GM23338 (cell line): ENCODE measurements at regions not wholly inside any gene's neighbourhood (a gene's known extent, or its start where the extent isn't known, plus 50 kb on each side); places are given as distances from the start of the nearest gene placed in this dataset.

ENCODE experiments used
- ATAC-seq: fragments of 200-7000 bp; cut with Tn5 transposase; 3 replicates; pipeline ENCODE4 v1.9.1; 2020
- DNase-seq: peaks from one replicate; pipeline ENCODE4 v3.0.0-alpha.2; 2015; ENCODE audit warnings: low spot score
- H2AFZ ChIP-seq: fragments of 200-600 bp; sonication (generic); 2 replicates; pipeline ENCODE4 v1.8.0; 2016; ENCODE audit warnings: antibody characterized with exemption, mild to moderate bottlenecking, moderate library complexity
- H3F3A ChIP-seq: fragments of 200-600 bp; sonication (generic); replicated peaks from 2 replicates; pipeline ENCODE4 v1.8.0; 2017; ENCODE audit warnings: antibody characterized with exemption, mixed run types, low read depth
- H3K27ac ChIP-seq: fragments of 200-600 bp; sonication (generic); 2 replicates; pipeline ENCODE4 v1.6.1; 2016; ENCODE audit warnings: low read depth
- H3K27me3 ChIP-seq: fragments of 200-600 bp; sonication (generic); 2 replicates; pipeline ENCODE4 v1.8.0; 2016; ENCODE audit warnings: mild to moderate bottlenecking, mixed run types, moderate library complexity; ENCODE audit not compliant: insufficient read depth
- H3K36me3 ChIP-seq: fragments of 200-600 bp; sonication (generic); 2 replicates; pipeline ENCODE4 v1.8.0; 2016; ENCODE audit warnings: mild to moderate bottlenecking; ENCODE audit not compliant: insufficient read depth
- H3K4me1 ChIP-seq: fragments of 200-600 bp; sonication (generic); 2 replicates; pipeline ENCODE4 v1.8.0; 2016; ENCODE audit warnings: mild to moderate bottlenecking, moderate library complexity; ENCODE audit not compliant: insufficient read depth
- H3K4me2 ChIP-seq: fragments of 200-600 bp; sonication (generic); 2 replicates; pipeline ENCODE4 v1.7.1; 2017; ENCODE audit warnings: mixed run types
- H3K4me3 ChIP-seq: fragments of 200-600 bp; sonication (generic); 2 replicates; pipeline ENCODE4 v1.6.1; 2016; ENCODE audit warnings: mixed run types
- H3K79me2 ChIP-seq: fragments of 200-600 bp; sonication (generic); replicated peaks from 2 replicates; pipeline ENCODE4 v1.8.0; 2017; ENCODE audit warnings: mild to moderate bottlenecking; ENCODE audit not compliant: insufficient read depth
- H3K9me2 ChIP-seq: fragments of 200-600 bp; sonication (generic); 2 replicates; pipeline ENCODE4 v1.8.0; 2017; ENCODE audit not compliant: insufficient read depth
- H4K20me1 ChIP-seq: fragments of 200-600 bp; sonication (generic); replicated peaks from 2 replicates; pipeline ENCODE4 v1.8.0; 2017; ENCODE audit warnings: mild to moderate bottlenecking; ENCODE audit not compliant: insufficient read depth
- H3K27ac Mint-ChIP-seq: 2 replicates; pipeline ENCODE4 v1.8.0; 2020; ENCODE audit warnings: inconsistent platforms, mild to moderate bottlenecking, moderate library complexity, mixed read lengths
- H3K27me3 Mint-ChIP-seq: 3 replicates; pipeline ENCODE4 v1.8.0; 2022; ENCODE audit warnings: low read depth, mild to moderate bottlenecking, moderate library complexity, mixed read lengths, inconsistent platforms; ENCODE audit not compliant: insufficient read depth, poor library complexity
- H3K36me3 Mint-ChIP-seq: 3 replicates; pipeline ENCODE4 v1.8.0; 2021; ENCODE audit warnings: low read depth, mild to moderate bottlenecking, inconsistent platforms, moderate library complexity, mixed read lengths
- H3K4me1 Mint-ChIP-seq: 3 replicates; pipeline ENCODE4 v1.8.0; 2020; ENCODE audit warnings: mild to moderate bottlenecking, inconsistent platforms, mixed read lengths
- H3K4me3 Mint-ChIP-seq: 3 replicates; pipeline ENCODE4 v1.8.0; 2021; ENCODE audit warnings: moderate library complexity, mild to moderate bottlenecking, inconsistent platforms, mixed read lengths
- H3K9me3 Mint-ChIP-seq: 3 replicates; pipeline ENCODE4 v1.8.0; 2020; ENCODE audit warnings: moderate library complexity, mild to moderate bottlenecking, inconsistent platforms, mixed read lengths
- CREB1 ChIP-seq: fragments of 250-450 bp; sonication (Bioruptor Pico); IDR thresholded peaks from 2 replicates; pipeline ENCODE4 v1.5.0; 2020; ENCODE audit warnings: low read depth, mild to moderate bottlenecking, moderate library complexity
- CTCF ChIP-seq, 2 experiments: fragments of 200-600 bp in 1 of 2; sonication (generic) in 1 of 2; conservative IDR thresholded peaks; 2 replicates each; pipeline versions ENCODE4 v1.5.1 to v1.6.1; 2016 to 2017; ENCODE audit warnings: antibody characterized with exemption in 2 of 2, low read depth in 2 of 2, mild to moderate bottlenecking in 2 of 2, moderate library complexity in 1 of 2
- ETS1 ChIP-seq: IDR thresholded peaks from 2 replicates; pipeline ENCODE4 v1.6.1; 2016; ENCODE audit warnings: antibody characterized with exemption
- EZH2 ChIP-seq: fragments of 200-600 bp; sonication (generic); IDR thresholded peaks from one replicate; pipeline ENCODE4 v1.8.0; 2017; ENCODE audit warnings: antibody characterized with exemption, mild to moderate bottlenecking, low read depth; ENCODE audit not compliant: unreplicated experiment
- EZH2phosphoT487 ChIP-seq: fragments of 200-600 bp; sonication (generic); IDR thresholded peaks from one replicate; pipeline ENCODE4 v1.8.1; 2018; ENCODE audit warnings: antibody characterized with exemption; ENCODE audit not compliant: unreplicated experiment
- JUNB ChIP-seq: IDR thresholded peaks from one replicate; pipeline ENCODE4 v1.6.1; 2016; ENCODE audit warnings: antibody characterized with exemption; ENCODE audit not compliant: unreplicated experiment
- NANOG ChIP-seq: IDR thresholded peaks from 2 replicates; pipeline ENCODE4 v1.6.1; 2016; ENCODE audit warnings: antibody characterized with exemption, borderline replicate concordance
- POLR2AphosphoS5 ChIP-seq: IDR thresholded peaks from 2 replicates; pipeline ENCODE4 v1.6.1; 2016; ENCODE audit warnings: antibody characterized with exemption, low read depth
- REST ChIP-seq: IDR thresholded peaks from one replicate; pipeline ENCODE4 v1.6.1; 2018; ENCODE audit warnings: antibody characterized with exemption; ENCODE audit not compliant: unreplicated experiment
- STAT1 ChIP-seq: IDR thresholded peaks from one replicate; pipeline ENCODE4 v1.6.1; 2016; ENCODE audit warnings: antibody characterized with exemption; ENCODE audit not compliant: unreplicated experiment
- ZNF331 ChIP-seq: fragments of 250-450 bp; sonication (Bioruptor Pico); IDR thresholded peaks from 2 replicates; pipeline ENCODE4 v1.5.0; 2020; ENCODE audit warnings: low read depth, mild to moderate bottlenecking, moderate library complexity
- ZNF462 ChIP-seq: fragments of 250-450 bp; sonication (Bioruptor Pico); IDR thresholded peaks from 2 replicates; pipeline ENCODE4 v1.5.0; 2020; ENCODE audit warnings: mild to moderate bottlenecking, moderate library complexity

- Mint-ChIP-seq H3K9me3 (no peaks in the 10 kb centered on the region), H3K4me1 (peaks cover 7% of the 10 kb centered on the region; the same call in 2 of the 3 replicates), H3K27ac (no peak overlapping the region), H3K36me3 (no peaks in the 10 kb centered on the region), H3K4me3 (no peak overlapping the region), H3K27me3 (no peaks in the 10 kb centered on the region)
- Histone ChIP-seq H3K36me3 (no peaks in the 10 kb centered on the region), H3K4me1 (no peaks in the 10 kb centered on the region), H3K27ac (no peak overlapping the region), H2AFZ (peak overlapping the region; percentile 60), H3K9me2 (no peaks in the 10 kb centered on the region), H4K20me1 (no peaks in the 10 kb centered on the region), H3K79me2 (no peaks in the 10 kb centered on the region), H3K27me3 (no peaks in the 10 kb centered on the region), H3F3A (no peaks in the 10 kb centered on the region), H3K4me2 (no peak overlapping the region), H3K4me3 (no peak overlapping the region)
- ATAC-seq = no peak; the same call in 2 of the 3 replicates
- no peak for DNase-seq
- TF ChIP-seq REST (no peak), STAT1 (no peak), EZH2 (no peak), CREB1 (CRISPR knock-in tag) (no peak), CTCF (conservative IDR thresholded peaks at IDR 0.05; ENCODE audit: low read depth in 2 of 2) (no peak), NANOG (no peak), JUNB (no peak), ZNF462 (no peak), ZNF331 (CRISPR knock-in tag) (no peak), EZH2phosphoT487 (no peak), POLR2AphosphoS5 (no peak), ETS1 (no peak)
Observed at GRCh38 chr15:72970933-72971760, 81.1 kb upstream of the NEO1 start.
